SK-N-SH treated with all-trans-retinoic acid at 6 μM for 48 hours (cell line): ENCODE measurements at regions not wholly inside any gene's neighbourhood (a gene's known extent, or its start where the extent isn't known, plus 50 kb on each side); places are given as distances from the start of the nearest gene placed in this dataset.

Experiments
- ATAC-seq: fragments of 200-7000 bp; cut with Tn5 transposase; 3 replicates; pipeline ENCODE4 v1.9.1; 2020; ENCODE audit warnings: mild to moderate bottlenecking, moderate library complexity
- ARNTL ChIP-seq: fragments of 450-650 bp; formaldehyde crosslinking; IDR thresholded peaks from 2 replicates; pipeline ENCODE4 v1.5.0; 2020; ENCODE audit warnings: low read depth, mild to moderate bottlenecking, moderate library complexity, borderline replicate concordance
- CREB5 ChIP-seq: fragments of 250-450 bp; sonication (Bioruptor Pico); IDR thresholded peaks from 2 replicates; pipeline ENCODE4 v1.5.1; 2020; ENCODE audit warnings: low read depth, mild to moderate bottlenecking, moderate library complexity
- CSRNP3 ChIP-seq: fragments of 250-450 bp; sonication (Bioruptor Pico); IDR thresholded peaks from 2 replicates; pipeline ENCODE4 v1.5.1; 2021; ENCODE audit warnings: mild to moderate bottlenecking, moderate library complexity
- ESRRG ChIP-seq: fragments of 250-450 bp; sonication (Bioruptor Pico); IDR thresholded peaks from 2 replicates; pipeline ENCODE4 v1.6.1; 2021; ENCODE audit warnings: mild to moderate bottlenecking
- GLIS3 ChIP-seq: fragments of 250-450 bp; sonication (Bioruptor Pico); IDR thresholded peaks from 2 replicates; pipeline ENCODE4 v1.5.0; 2020; ENCODE audit warnings: mild to moderate bottlenecking, moderate library complexity
- ISL1 ChIP-seq: fragments of 250-450 bp; sonication (Bioruptor Pico); IDR thresholded peaks from 2 replicates; pipeline ENCODE4 v2.1.2; 2022; ENCODE audit warnings: mild to moderate bottlenecking, moderate library complexity
- OSR1 ChIP-seq: fragments of 250-450 bp; sonication (Bioruptor Pico); IDR thresholded peaks from 2 replicates; pipeline ENCODE4 v1.8.0; 2022; ENCODE audit warnings: moderate library complexity, mild to moderate bottlenecking, inconsistent platforms
- PATZ1 ChIP-seq: fragments of 250-450 bp; sonication (Bioruptor Pico); IDR thresholded peaks from 2 replicates; pipeline ENCODE4 v1.8.0; 2020; ENCODE audit warnings: mild to moderate bottlenecking, moderate library complexity, borderline replicate concordance
- POU6F1 ChIP-seq: fragments of 250-450 bp; sonication (Bioruptor Pico); IDR thresholded peaks from 2 replicates; pipeline ENCODE4 v1.8.0; 2021; ENCODE audit warnings: low read depth, mild to moderate bottlenecking, moderate library complexity, borderline replicate concordance
- PPARA ChIP-seq: fragments of 250-450 bp; sonication (Bioruptor Pico); IDR thresholded peaks from 2 replicates; pipeline ENCODE4 v1.5.0; 2020; ENCODE audit warnings: mild to moderate bottlenecking, borderline replicate concordance
- RARB ChIP-seq: fragments of 250-450 bp; sonication (Bioruptor Pico); IDR thresholded peaks from 2 replicates; pipeline ENCODE4 v1.8.0; 2021; ENCODE audit warnings: mild to moderate bottlenecking, moderate library complexity
- SNAI2 ChIP-seq: fragments of 250-450 bp; sonication (Bioruptor Pico); IDR thresholded peaks from 2 replicates; pipeline ENCODE4 v1.5.0; 2020; ENCODE audit warnings: mild to moderate bottlenecking, moderate library complexity
- TCF4 ChIP-seq: fragments of 250-450 bp; sonication (Bioruptor Pico); IDR thresholded peaks from 2 replicates; pipeline ENCODE4 v1.8.0; 2021; ENCODE audit warnings: mild to moderate bottlenecking, moderate library complexity, borderline replicate concordance
- TOX ChIP-seq: fragments of 250-450 bp; sonication (Bioruptor Pico); IDR thresholded peaks from 2 replicates; pipeline ENCODE4 v1.8.0; 2021; ENCODE audit warnings: mild to moderate bottlenecking, moderate library complexity, borderline replicate concordance
- TSHZ2 ChIP-seq: fragments of 250-450 bp; sonication (Bioruptor Pico); IDR thresholded peaks from 2 replicates; pipeline ENCODE4 v1.5.0; 2020; ENCODE audit warnings: mild to moderate bottlenecking, moderate library complexity
- ZC3H10 ChIP-seq: fragments of 250-450 bp; sonication (Bioruptor Pico); IDR thresholded peaks from 2 replicates; pipeline ENCODE4 v1.5.1; 2021; ENCODE audit warnings: mild to moderate bottlenecking, moderate library complexity
- ZFP3 ChIP-seq: fragments of 250-450 bp; sonication (Bioruptor Pico); IDR thresholded peaks from 2 replicates; pipeline ENCODE4 v1.5.0; 2020; ENCODE audit warnings: mild to moderate bottlenecking, moderate library complexity
- ZFP30 ChIP-seq: fragments of 450-650 bp; formaldehyde crosslinking; IDR thresholded peaks from 2 replicates; pipeline ENCODE4 v1.5.0; 2022; ENCODE audit warnings: mild to moderate bottlenecking, moderate library complexity
- ZNF565 ChIP-seq: fragments of 450-650 bp; formaldehyde crosslinking; conservative IDR thresholded peaks from 2 replicates; pipeline ENCODE4 v1.5.0; 2020; ENCODE audit warnings: low read depth, mild to moderate bottlenecking, moderate library complexity
- ZNF70 ChIP-seq: fragments of 450-650 bp; formaldehyde crosslinking; IDR thresholded peaks from 2 replicates; pipeline ENCODE4 v1.5.0; 2020; ENCODE audit warnings: mild to moderate bottlenecking, moderate library complexity

GRCh38 chr12:25813843-25814242, 144.6 kb upstream of the RASSF8 start:
- ATAC-seq, result no peak
- TF ChIP-seq ZFP30 (CRISPR knock-in tag) (no peak), ISL1 (no peak), CSRNP3 (no peak), TOX (CRISPR knock-in tag) (no peak), ESRRG (CRISPR knock-in tag) (no peak), TCF4 (no peak)

GRCh38 chr12:25816637-25817036, 141.8 kb upstream of the RASSF8 start:
- TF ChIP-seq SNAI2 (CRISPR knock-in tag), result no peak
- no peak for TF ChIP-seq ZC3H10 (CRISPR knock-in tag)
- TF ChIP-seq PATZ1 (CRISPR knock-in tag), result no peak
- TF ChIP-seq ARNTL (CRISPR knock-in tag), result no peak
- no peak for TF ChIP-seq ZNF565
- no peak for TF ChIP-seq ZFP30 (CRISPR knock-in tag)
- TF ChIP-seq, all 23 proteins: peak for 0
- no peak for ATAC-seq

GRCh38 chr12:25817166-25817565, 141.3 kb upstream of the RASSF8 start:
- TF ChIP-seq TOX (CRISPR knock-in tag), result no peak
- no peak for TF ChIP-seq CSRNP3
- no peak for TF ChIP-seq PPARA (CRISPR knock-in tag)
- TF ChIP-seq RARB (CRISPR knock-in tag), result no peak
- TF ChIP-seq ZFP3 (CRISPR knock-in tag), result no peak
- TF ChIP-seq ZNF565, result no peak
- TF ChIP-seq ESRRG (CRISPR knock-in tag), result no peak
- no peak for TF ChIP-seq OSR1 (CRISPR knock-in tag)
- no peak for ATAC-seq

- no peak for ATAC-seq
- no peak for TF ChIP-seq GLIS3 (CRISPR knock-in tag)
- TF ChIP-seq ISL1, result no peak
- no peak for TF ChIP-seq ARNTL (CRISPR knock-in tag)
- TF ChIP-seq TOX (CRISPR knock-in tag), result no peak
- no peak for TF ChIP-seq POU6F1 (CRISPR knock-in tag)
- TF ChIP-seq OSR1 (CRISPR knock-in tag), result no peak
- no peak for TF ChIP-seq ZNF70 (CRISPR knock-in tag)
- no peak for TF ChIP-seq CREB5 (CRISPR knock-in tag)
- no peak for TF ChIP-seq TSHZ2 (CRISPR knock-in tag)
- TF ChIP-seq ZC3H10 (CRISPR knock-in tag), result no peak
- TF ChIP-seq SNAI2 (CRISPR knock-in tag), result no peak
- TF ChIP-seq, all 23 proteins: peak for 0
These were observed 139.7 kb upstream of the RASSF8 start for GRCh38 chr12:25818596-25819390.
